ENCODE measurements at regions not wholly inside any gene's neighbourhood (a gene's known extent, or its start where the extent isn't known, plus 50 kb on each side); places are given as distances from the start of the nearest gene placed in this dataset.

GRCh38 chrX:1894026-1894294 lies 279.1 kb downstream of the ASMT start:
- H3K9me3 ChIP-seq (ENCODE audit: severe bottlenecking), result peaks cover 15% of the 10 kb centered on the region
- H3K4me1 ChIP-seq (ENCODE audit: insufficient read depth, poor library complexity, severe bottlenecking), result no peaks in the 10 kb centered on the region
- H3K27ac ChIP-seq (ENCODE audit: poor library complexity, severe bottlenecking), result no peak overlapping the region
- TF ChIP-seq CTCF (IDR thresholded peaks at IDR 0.05; ENCODE audit: poor library complexity, severe bottlenecking), result no peak
- no peak for DNase-seq (ENCODE audit: low spot score)
- no peaks in the 10 kb centered on the region for H3K27me3 ChIP-seq (ENCODE audit: insufficient read depth, poor library complexity, severe bottlenecking)
- ATAC-seq (ENCODE audit: low read depth), result no peak
- no peak overlapping the region for H3K4me3 ChIP-seq (ENCODE audit: severe bottlenecking)
- H3K36me3 ChIP-seq (ENCODE audit: low read depth), result no peaks in the 10 kb centered on the region

GRCh38 chrX:1894740-1895139 lies 279.9 kb downstream of the ASMT start:
- Histone ChIP-seq H3K27ac (ENCODE audit: poor library complexity, severe bottlenecking) (no peak overlapping the region), H3K36me3 (ENCODE audit: low read depth) (no peaks in the 10 kb centered on the region), H3K9me3 (ENCODE audit: severe bottlenecking) (peaks cover 7% of the 10 kb centered on the region), H3K27me3 (ENCODE audit: insufficient read depth, poor library complexity, severe bottlenecking) (no peaks in the 10 kb centered on the region), H3K4me3 (ENCODE audit: severe bottlenecking) (no peak overlapping the region), H3K4me1 (ENCODE audit: insufficient read depth, poor library complexity, severe bottlenecking) (no peaks in the 10 kb centered on the region)
- ATAC-seq (ENCODE audit: low read depth) (no peak), DNase-seq (ENCODE audit: low spot score) (no peak)
- no peak for TF ChIP-seq CTCF (IDR thresholded peaks at IDR 0.05; ENCODE audit: poor library complexity, severe bottlenecking)

- no peak for TF ChIP-seq CTCF (IDR thresholded peaks at IDR 0.05; ENCODE audit: poor library complexity, severe bottlenecking)
- no peak for ATAC-seq (ENCODE audit: low read depth)
Observed at GRCh38 chrX:1895583-1895982, 280.7 kb downstream of the ASMT start.

GRCh38 chrX:1899841-1900240 lies 285.0 kb downstream of the ASMT start:
- Histone ChIP-seq H3K9me3 (ENCODE audit: severe bottlenecking) (no peaks in the 10 kb centered on the region), H3K36me3 (ENCODE audit: low read depth) (no peaks in the 10 kb centered on the region), H3K27me3 (ENCODE audit: insufficient read depth, poor library complexity, severe bottlenecking) (no peaks in the 10 kb centered on the region), H3K4me3 (ENCODE audit: severe bottlenecking) (no peak overlapping the region), H3K4me1 (ENCODE audit: insufficient read depth, poor library complexity, severe bottlenecking) (peaks cover 15% of the 10 kb centered on the region), H3K27ac (ENCODE audit: poor library complexity, severe bottlenecking) (no peak overlapping the region)
- no peak for TF ChIP-seq CTCF (IDR thresholded peaks at IDR 0.05; ENCODE audit: poor library complexity, severe bottlenecking)
- DNase-seq (ENCODE audit: low spot score), result no peak
- ATAC-seq (ENCODE audit: low read depth), result no peak

More at GRCh38 chrX:1895583-1895982, 280.7 kb downstream of the ASMT start:
- Histone ChIP-seq H3K9me3 (ENCODE audit: severe bottlenecking) (no peaks in the 10 kb centered on the region), H3K27me3 (ENCODE audit: insufficient read depth, poor library complexity, severe bottlenecking) (no peaks in the 10 kb centered on the region), H3K36me3 (ENCODE audit: low read depth) (no peaks in the 10 kb centered on the region), H3K4me3 (ENCODE audit: severe bottlenecking) (no peak overlapping the region), H3K27ac (ENCODE audit: poor library complexity, severe bottlenecking) (no peak overlapping the region), H3K4me1 (ENCODE audit: insufficient read depth, poor library complexity, severe bottlenecking) (no peaks in the 10 kb centered on the region)
- DNase-seq (ENCODE audit: low spot score), result no peak

- TF ChIP-seq CTCF (IDR thresholded peaks at IDR 0.05; ENCODE audit: poor library complexity, severe bottlenecking), result no peak
- Histone ChIP-seq H3K27me3 (ENCODE audit: insufficient read depth, poor library complexity, severe bottlenecking) (no peaks in the 10 kb centered on the region), H3K4me1 (ENCODE audit: insufficient read depth, poor library complexity, severe bottlenecking) (peaks cover 15% of the 10 kb centered on the region), H3K4me3 (ENCODE audit: severe bottlenecking) (no peak overlapping the region), H3K27ac (ENCODE audit: poor library complexity, severe bottlenecking) (peak overlapping the region; percentile 84), H3K36me3 (ENCODE audit: low read depth) (no peaks in the 10 kb centered on the region), H3K9me3 (ENCODE audit: severe bottlenecking) (peaks cover 3% of the 10 kb centered on the region)
- DNase-seq (ENCODE audit: low spot score), result no peak
- no peak; the same call in 2 of the 3 replicates for ATAC-seq (ENCODE audit: low read depth)
Observed at GRCh38 chrX:1902901-1903235, 288.0 kb downstream of the ASMT start.

All from RWPE2 (cell line).